ENCODE measurements at regions not wholly inside any gene's neighbourhood (a gene's known extent, or its start where the extent isn't known, plus 50 kb on each side); places are given as distances from the start of the nearest gene placed in this dataset.

DNA sequence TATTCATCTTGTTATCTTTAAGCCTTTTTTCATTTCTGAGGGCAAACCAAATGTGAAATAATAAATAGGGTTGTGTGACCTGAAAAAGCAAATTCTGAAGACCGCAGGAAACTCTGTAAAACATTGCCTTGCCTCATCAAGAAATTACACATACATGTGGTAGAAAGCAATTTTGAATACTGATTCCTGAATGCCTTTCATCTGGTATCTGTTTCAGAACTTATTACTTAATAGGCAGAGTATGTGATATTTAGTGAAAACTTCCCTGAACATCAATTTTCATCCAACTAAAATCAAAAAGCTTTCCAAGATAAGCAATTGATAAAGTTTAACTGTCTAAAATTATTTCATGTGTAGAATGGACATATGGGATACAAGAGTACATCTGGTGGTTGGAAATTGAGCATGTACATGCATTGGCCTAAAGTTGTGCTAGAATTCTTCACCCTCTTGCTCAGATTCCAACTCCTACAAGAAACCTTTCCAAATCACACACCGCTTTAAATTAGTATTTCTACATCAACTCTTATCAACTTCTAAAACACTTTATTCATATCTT lies 606.0 kb upstream of the LCORL start:
- TF ChIP-seq POLR2A (IDR thresholded peaks at IDR 0.05; ENCODE audit: low read length) (no peak), GATA1 (IDR thresholded peaks at IDR 0.05; ENCODE audit: low read depth, low read length) (no peak)

All from erythroblast (primary cell).